ENCODE measurements at regions not wholly inside any gene's neighbourhood (a gene's known extent, or its start where the extent isn't known, plus 50 kb on each side); places are given as distances from the start of the nearest gene placed in this dataset.

DNA sequence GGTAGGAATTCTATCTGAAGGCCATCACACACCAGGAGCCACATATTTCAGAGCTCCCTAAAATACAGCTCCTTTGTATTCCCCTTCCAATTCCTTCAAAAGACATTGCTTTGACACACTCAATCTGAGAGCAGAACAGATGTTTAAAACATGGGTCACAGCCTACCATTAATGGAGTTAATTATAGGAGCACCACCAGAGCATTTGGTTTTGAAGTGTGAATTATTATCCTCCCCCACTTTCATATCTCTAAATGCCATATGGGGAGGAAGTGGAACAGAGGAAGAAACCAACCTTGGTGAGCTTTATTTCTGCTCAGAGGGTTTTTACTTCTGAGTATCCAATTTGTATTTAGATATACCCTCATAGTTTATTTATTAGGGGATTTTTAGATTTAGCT is 50.7 kb upstream of the TNFRSF21 start:
- H3K4me3 ChIP-seq (ENCODE audit: low read depth, low read length): no peak overlapping the region
- TF ChIP-seq, protein P1, sequence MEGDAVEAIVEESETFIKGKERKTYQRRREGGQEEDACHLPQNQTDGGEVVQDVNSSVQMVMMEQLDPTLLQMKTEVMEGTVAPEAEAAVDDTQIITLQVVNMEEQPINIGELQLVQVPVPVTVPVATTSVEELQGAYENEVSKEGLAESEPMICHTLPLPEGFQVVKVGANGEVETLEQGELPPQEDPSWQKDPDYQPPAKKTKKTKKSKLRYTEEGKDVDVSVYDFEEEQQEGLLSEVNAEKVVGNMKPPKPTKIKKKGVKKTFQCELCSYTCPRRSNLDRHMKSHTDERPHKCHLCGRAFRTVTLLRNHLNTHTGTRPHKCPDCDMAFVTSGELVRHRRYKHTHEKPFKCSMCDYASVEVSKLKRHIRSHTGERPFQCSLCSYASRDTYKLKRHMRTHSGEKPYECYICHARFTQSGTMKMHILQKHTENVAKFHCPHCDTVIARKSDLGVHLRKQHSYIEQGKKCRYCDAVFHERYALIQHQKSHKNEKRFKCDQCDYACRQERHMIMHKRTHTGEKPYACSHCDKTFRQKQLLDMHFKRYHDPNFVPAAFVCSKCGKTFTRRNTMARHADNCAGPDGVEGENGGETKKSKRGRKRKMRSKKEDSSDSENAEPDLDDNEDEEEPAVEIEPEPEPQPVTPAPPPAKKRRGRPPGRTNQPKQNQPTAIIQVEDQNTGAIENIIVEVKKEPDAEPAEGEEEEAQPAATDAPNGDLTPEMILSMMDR (IDR thresholded peaks at IDR 0.05; ENCODE audit: insufficient read depth, low read depth, low read length): no peak
- no peak for DNase-seq (ENCODE audit: low read depth)

DNA sequence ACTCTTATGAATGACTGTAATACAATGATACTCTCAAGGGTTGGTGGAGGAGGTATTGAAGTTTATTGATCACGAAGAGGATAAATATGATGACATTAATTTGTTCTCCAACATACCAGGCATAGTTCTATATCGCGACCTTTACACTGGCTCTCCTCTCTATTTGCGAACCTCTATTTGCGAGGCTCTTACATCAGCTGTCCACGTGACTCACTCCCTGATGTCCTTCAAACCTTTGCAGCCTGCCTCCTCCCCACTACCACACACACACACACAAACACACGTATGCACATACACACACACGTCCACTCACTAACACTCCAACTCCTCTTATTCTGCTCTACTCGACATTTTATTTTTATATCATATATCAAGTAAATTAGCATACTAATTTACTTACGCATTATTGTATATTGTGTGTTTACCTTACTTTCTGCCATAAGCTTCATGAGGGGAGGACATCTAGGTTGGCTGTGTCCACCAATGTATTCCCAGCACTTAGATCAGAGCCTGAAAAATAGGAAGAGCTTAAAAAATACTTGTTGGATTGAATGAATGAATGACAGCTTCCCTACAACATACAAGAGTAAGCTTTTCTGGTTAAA is 53.3 kb upstream of the TNFRSF21 start:
- TF ChIP-seq, protein P1 (IDR thresholded peaks at IDR 0.05; ENCODE audit: insufficient read depth, low read depth, low read length): no peak
- H3K4me3 ChIP-seq (ENCODE audit: low read depth, low read length): no peak overlapping the region
- DNase-seq (ENCODE audit: low read depth): no peak

DNA sequence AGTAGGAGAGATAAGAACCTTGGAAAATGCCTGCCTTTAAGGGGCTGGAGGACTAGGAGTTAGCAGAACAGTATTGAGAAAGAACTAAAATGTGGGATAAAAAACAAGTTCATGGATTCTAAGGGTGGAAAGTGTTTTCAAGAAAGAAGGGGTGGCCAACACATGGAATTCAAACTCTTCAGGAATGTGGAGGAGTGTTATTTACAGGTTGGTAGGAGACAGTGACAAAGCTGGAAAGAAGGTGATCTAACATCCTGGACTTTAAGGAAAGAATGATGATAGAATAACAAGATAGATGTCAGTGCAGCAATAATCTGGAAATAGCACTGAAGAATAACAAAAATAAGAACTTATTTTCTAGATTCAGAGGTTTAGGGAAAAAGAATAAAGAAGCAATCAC is 54.0 kb upstream of the TNFRSF21 start:
- peak; percentile 10 for DNase-seq (ENCODE audit: low read depth)
- TF ChIP-seq, protein P1 (IDR thresholded peaks at IDR 0.05; ENCODE audit: insufficient read depth, low read depth, low read length): no peak
- no peak overlapping the region for H3K4me3 ChIP-seq (ENCODE audit: low read depth, low read length)

DNA sequence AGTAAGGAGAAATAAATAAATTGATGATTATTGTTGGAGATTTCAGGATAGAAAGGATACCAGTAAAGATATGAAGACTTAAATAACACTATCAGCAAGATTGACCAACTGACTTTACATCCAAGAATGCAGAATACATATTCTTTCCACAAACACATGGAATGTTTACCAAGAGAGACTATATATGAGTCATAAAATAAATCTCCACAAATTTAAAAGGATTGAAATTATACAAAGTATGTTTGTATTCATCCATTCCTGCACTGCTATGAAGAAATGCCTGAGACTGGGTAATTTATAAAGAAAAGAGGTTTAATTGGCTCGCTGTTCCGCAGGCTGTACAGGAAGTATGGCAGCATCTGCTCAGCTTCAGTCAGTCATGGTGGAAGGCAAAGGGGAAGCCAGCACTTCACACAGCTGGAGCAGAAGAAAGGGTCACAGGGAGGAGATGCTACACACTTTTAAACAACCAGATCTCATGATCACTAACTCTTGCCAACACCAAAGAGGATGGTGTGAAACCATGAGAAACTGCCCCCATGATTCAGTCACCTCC is 56.7 kb upstream of the TNFRSF21 start:
- TF ChIP-seq, protein P1 (IDR thresholded peaks at IDR 0.05; ENCODE audit: insufficient read depth, low read depth, low read length): no peak
- H3K4me3 ChIP-seq (ENCODE audit: low read depth, low read length): no peak overlapping the region
- DNase-seq (ENCODE audit: low read depth): no peak

DNA sequence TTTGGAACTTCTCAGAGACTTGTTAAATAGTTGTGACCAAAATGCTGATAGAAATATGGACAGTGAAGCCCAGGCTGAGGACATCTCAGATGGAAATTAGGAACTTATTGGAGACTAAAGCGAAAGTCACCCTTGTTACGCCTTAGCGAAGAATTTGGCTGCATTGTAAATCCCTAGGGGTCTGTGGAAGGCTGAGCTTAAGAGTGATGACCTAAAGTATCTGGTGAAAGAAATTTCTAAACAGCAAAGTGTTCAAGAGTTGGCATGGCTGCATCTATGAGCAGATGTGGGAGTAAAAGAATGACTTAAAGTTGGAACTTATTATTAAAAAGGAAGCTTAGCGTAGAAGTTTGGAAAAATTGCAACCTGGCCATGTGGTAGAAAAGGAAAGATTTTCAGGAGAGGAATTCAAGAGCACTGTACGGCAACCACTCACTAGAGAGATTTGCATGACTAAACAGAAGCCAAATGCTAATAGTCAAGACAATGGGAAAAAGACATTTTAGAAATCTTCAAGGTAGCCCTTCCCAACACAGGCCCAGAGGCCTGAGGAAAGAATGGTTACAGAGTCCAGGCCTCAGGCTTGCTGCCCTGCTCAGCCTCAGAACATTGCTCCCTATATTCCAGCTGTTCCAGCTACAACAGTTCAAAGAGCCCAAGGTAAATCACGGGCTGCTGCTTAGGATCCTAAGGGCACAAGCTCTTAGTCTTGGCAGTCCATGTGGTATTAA is 61.6 kb upstream of the TNFRSF21 start:
- TF ChIP-seq, protein P1 (IDR thresholded peaks at IDR 0.05; ENCODE audit: insufficient read depth, low read depth, low read length): no peak
- no peak for DNase-seq (ENCODE audit: low read depth)

DNA sequence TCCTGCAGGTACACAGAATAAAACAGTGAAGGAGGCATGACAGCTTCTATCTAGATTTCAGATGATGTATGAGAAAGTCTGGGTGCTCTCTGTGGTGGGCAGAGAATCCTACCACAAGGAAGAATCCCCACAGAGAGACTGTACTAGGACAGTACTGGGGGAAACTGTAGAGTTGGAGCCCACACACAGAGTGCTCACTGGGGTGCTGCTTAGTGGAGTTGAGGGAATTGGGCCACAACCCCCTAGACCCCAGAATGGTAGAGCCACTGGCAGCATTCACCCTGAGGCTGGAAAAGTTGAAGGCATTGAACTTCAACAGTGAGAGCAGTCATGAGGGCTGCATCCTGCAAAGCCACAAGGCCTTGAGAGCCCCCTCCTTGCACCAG is 62.2 kb upstream of the TNFRSF21 start:
- TF ChIP-seq, protein P1 (IDR thresholded peaks at IDR 0.05; ENCODE audit: insufficient read depth, low read depth, low read length): no peak
- no peak for DNase-seq (ENCODE audit: low read depth)

More for the DNA sequence above, 61.6 kb upstream of the TNFRSF21 start:
- H3K4me3 ChIP-seq (ENCODE audit: low read depth, low read length): no peak overlapping the region

More for the DNA sequence above, 62.2 kb upstream of the TNFRSF21 start:
- H3K4me3 ChIP-seq (ENCODE audit: low read depth, low read length): no peak overlapping the region
